ENCODE measurements at regions not wholly inside any gene's neighbourhood (a gene's known extent, or its start where the extent isn't known, plus 50 kb on each side); places are given as distances from the start of the nearest gene placed in this dataset.

GRCh38 chr3:68458581-68458980 is 473.8 kb downstream of the TAFA4 start:
- DNase-seq: no peak

DNA sequence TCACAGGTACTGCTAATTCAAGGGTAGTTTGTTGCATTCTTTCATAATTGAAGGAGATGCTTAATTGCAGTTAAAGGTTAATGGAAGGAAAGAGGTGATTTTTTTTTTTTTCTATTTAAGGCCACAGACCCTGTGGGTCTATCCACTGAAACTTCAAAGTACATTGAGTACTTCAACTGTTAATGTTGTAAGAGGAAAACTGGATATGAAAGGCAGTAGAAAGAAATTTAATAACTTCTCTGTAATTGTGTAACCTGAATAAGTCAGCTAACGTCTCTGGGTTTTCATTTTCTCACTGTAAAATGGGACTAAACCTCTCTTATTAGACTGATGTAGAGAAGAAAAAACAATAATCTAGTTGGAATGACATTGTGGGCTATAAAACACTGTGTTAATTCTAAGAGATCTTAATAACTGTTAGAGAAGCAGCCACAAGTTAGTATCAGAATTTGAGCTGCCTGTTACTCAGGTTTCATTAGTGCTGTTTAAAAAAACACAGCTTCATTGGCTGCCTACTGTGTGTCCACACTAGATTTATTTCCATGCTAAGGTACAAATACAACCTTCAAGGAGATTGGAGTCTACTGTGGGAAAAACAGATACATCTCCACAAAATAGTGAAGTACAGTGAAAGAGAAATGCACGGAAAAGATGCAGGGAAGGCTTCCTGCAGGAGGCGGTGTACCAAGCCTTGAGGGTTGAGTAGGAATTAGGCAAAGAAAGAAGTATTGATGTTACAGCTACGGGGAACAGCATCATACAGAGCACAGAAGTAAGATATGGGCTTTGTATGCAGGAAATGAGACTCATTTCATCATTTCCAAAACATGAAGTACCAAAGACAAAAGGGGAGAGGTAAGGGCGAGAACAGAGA is 483.6 kb downstream of the TAFA4 start:
- no peak for DNase-seq

DNA sequence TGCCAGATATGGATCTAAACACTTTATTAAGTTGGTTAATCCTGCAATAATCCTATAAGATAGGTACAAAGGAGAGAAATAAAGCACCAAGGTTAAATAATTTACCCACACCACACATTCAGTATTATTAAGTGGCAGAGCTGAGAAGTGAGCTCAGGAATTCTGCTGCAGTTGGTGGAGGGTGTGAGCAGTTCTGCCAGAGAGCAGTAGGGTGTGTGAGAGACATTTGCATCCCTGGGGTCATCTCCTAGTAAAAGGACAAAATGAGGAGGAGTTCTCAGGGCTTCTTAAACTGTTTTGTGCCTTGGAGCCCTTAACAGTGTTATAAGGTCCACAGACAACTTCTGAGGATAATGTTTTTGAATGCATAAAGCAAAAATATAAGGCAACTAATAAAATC is 484.5 kb downstream of the TAFA4 start:
- DNase-seq: no peak

- DNase-seq: no peak
Measured at GRCh38 chr3:68441054-68441453, 491.3 kb downstream of the TAFA4 start.

- DNase-seq: no peak
Measured at GRCh38 chr3:68436619-68437401, 495.5 kb downstream of the TAFA4 start.

DNA sequence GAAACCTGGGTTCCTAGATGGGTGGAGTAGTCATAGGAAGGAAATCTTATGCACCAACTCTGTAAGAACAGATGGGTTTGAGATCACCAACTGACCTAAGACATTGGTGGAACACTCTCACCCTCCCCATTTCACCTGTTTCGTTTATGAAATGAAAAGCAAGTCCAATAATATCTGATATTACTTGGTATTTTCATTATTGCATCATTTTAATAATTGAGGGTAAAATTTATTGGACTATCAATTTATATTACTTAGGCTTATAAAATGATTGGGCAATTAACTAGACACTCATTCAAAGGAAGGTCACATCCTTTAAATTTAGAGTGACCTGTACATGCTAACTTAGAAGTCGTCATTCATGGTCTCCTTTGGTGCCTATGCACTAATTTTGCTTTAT is 503.9 kb downstream of the TAFA4 start:
- DNase-seq: no peak

- no peak for DNase-seq
Measured at GRCh38 chr3:68424796-68425460, 507.4 kb downstream of the TAFA4 start.

DNA sequence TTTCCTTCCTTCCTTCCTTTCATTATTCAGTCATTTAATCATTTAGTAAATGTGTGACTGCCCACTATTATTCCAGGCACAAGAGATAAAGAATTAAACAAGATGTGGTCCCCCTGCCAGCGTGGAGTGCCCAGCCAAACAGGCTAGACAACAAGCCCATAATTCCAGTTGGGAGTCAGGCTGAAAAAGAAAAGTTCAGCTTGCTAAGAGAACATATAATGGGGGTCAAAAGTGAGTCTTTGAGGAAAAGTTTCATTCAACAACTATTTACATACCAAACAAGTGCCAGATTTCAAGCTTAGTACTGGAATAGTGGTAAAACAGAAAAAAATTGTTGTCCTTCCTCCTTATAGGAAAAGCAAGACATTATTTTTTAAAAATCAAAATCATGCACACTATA is 523.7 kb downstream of the TAFA4 start:
- no peak for DNase-seq

DNA sequence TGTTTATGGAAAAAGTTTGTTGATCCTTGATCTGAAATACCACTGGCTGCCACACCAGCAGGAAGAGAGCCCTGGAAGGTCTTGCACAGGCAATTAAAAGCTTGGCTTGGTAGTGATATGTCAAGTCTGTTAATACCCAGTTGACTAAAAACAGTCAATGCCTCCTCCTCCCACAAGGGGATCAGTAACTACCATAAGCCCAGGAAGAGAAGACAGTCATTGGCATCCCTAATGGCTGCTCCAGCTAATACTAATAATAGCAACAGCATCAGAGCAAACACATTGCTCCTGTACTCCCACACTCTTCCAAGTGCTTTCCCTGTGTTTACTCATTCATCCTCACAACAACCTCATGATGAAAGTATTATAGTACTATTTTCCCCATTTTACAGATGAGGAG is 528.6 kb downstream of the TAFA4 start:
- no peak for DNase-seq

DNA sequence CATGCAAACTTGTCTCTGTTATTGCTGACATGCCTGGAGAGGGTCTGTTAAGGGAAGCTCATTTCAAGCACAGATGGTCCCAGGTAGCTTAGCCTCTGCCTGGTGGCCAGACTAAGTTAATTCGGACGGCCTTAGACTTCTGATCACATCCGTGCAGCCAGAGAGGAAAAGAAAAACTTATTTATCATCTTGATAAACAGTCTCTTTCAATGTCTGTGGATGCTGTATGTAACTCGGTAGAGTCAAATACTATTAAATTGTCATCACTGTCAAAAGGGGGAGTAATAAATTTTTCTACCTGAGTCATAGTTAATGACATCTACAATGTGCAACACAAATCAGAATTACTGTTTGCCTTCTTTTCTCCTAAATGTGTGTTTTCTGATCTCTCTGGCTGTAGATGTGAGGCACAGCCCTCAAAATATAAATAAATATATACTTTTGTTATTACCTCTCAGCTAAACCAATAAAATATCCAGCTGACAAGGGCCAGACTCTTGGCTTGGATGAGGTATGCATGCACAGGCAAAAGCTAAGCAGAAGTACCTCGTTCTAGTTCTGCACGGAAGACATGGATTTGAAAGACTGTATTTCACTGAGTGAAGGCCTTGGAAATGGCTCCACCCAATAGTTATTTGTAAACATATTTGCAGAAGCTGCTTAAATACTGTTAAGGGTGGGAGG is 530.0 kb downstream of the TAFA4 start:
- peak in 1 of 3 experiments; percentile 49 for DNase-seq

GRCh38 chr3:68378631-68379030 is 553.7 kb downstream of the TAFA4 start:
- DNase-seq: no peak

GRCh38 chr3:68373727-68374126 is 558.6 kb downstream of the TAFA4 start:
- peak in 1 of 3 experiments; percentile 10 for DNase-seq

- DNase-seq: no peak
Measured at GRCh38 chr3:68363796-68364195, 568.6 kb downstream of the TAFA4 start.

DNA sequence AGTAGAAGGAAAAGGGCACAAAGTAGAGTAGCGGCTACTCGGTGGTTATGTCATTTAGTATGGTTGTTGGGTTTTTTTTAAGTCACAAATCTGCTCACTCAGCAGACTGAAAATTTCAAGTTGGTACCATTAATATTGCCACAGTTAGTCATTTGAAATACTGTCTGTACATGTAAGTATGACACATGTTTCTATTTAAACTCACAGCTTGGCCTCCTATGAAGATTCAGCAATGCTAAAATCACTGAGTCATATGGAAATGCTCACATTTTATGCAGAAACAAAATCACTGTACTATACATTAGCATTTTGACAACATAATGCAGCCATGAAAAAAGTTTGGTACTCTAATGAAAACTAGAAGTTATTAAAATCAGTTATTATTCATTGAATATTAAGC is 571.9 kb downstream of the TAFA4 start:
- DNase-seq: no peak

GRCh38 chr3:68345781-68346180 is 586.6 kb downstream of the TAFA4 start:
- no peak for DNase-seq

- no peak for DNase-seq
Measured at GRCh38 chr3:68342426-68342825, 589.9 kb downstream of the TAFA4 start.

GRCh38 chr3:68336042-68336441 is 596.3 kb downstream of the TAFA4 start:
- DNase-seq: no peak

GRCh38 chr3:68334367-68334986 is 597.9 kb downstream of the TAFA4 start:
- no peak for DNase-seq

DNA sequence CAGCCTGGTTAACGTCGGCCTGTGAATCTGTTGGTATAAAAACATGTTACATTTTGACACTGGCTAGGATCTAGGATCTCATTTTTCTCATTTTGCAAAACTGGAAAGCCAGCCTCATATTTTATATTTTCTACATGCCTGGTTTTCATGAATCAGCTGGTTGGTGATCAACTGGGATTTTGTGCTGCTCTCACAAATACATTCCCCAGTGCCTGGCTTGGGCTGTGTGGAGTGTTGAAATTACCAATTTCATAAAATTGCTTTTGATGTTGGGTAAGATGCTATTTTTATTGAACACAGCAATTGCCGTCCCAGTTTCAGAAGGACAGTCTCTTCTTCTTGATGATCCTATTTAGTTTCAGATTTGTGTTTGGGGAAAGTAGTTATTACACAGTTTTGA is 604.3 kb downstream of the TAFA4 start:
- no peak for DNase-seq

DNA sequence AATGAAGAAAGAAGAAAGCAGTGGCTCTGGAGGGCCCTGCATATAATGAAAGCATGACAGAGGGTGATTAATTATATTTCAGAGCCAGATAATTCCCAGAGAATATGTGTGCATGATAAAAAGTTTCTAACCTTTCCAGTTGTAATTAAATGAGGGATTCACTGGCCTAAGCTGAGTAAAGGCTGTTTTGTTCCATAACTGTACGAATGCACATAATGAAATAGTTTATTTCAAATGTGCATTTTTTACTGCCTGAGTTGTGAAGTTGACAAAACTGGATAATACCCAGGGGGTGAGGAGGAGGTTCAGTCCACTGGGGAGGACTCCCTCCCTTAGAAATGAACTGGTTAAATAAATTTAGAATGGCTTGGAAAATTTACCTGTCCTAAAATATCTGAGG is 616.4 kb downstream of the TAFA4 start:
- DNase-seq: peak in 1 of 3 experiments; percentile 13

DNA sequence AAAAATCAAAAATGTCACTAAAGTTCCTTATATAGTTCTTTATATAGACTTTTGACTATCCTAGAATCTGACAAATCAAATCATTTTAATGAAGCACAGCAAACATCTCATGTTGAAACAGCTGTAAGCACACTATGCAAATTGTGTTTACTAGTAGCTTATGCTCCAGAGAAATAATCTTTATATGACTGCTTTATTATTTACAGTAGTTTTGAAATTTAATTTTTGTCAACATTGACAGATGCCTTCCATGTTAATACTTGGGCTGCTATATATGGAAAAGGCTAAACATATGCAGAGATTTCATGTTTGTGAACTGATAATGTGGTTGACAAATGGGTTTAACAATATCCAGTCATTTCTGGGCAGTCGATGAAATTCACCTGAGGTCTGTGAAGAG is 616.8 kb downstream of the TAFA4 start:
- DNase-seq: peak in 1 of 3 experiments; percentile 13

DNA sequence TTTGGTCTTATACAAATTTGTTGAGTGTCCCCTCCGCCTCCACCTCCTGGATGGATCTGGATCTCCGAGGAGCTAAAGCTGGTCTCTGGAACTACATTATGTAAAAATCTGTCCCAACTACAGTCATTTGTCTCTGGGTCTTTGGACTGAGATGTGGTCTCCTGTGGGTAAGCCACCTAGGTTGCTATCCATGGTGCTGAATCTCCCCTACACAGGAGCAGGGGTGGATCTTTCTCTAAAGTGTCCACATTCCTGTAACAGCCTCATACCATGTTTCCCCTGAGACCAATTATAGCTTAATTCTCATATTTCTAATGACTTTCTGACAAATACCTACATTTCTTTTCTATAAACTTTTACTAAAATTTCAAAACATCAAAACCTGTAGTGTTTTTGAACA is 625.8 kb downstream of the TAFA4 start:
- no peak for DNase-seq

DNA sequence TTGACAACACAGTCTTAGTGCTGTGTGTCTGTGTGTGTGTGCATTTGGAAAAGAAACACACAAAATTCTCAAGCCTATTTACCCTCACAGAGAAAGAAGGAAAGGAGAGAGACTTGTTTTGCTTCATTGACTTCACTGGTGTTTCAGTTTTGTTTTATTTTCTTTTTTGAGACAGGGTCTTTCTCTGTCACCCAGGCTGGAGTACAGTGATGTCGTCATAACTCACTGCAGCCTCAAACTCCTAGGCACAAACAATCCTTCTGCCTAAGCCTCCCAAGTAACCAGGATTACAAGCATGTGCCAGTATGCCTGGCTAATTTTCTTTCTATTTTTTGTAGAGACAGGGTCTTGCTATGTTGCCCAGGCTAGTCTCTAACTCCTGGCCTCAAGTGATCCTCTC is 636.9 kb downstream of the TAFA4 start:
- DNase-seq: no peak

Measured in NCI-H1417 (cell line).